PFSK-1 (cell line): ENCODE measurements at regions not wholly inside any gene's neighbourhood (a gene's known extent, or its start where the extent isn't known, plus 50 kb on each side); places are given as distances from the start of the nearest gene placed in this dataset.

Source experiments
- FOXP2 ChIP-seq: optimal IDR thresholded peaks from 2 replicates; pipeline ENCODE3; 2011; ENCODE audit warnings: borderline replicate concordance, control low read depth, inconsistent platforms; ENCODE audit not compliant: insufficient read depth; ENCODE audit errors: extremely low read length, extremely low read depth
- POLR2AphosphoS5 ChIP-seq: IDR thresholded peaks from 2 replicates; pipeline ENCODE4 v1.6.1; 2012; ENCODE audit warnings: low read depth, mild to moderate bottlenecking, control low read depth, low read length, moderate library complexity
- SIN3A ChIP-seq: IDR thresholded peaks from 2 replicates; pipeline ENCODE4 v1.6.1; 2012; ENCODE audit warnings: mild to moderate bottlenecking, low read length, moderate library complexity, borderline replicate concordance; ENCODE audit not compliant: insufficient read depth
- TAF1 ChIP-seq: IDR thresholded peaks from 2 replicates; pipeline ENCODE4 v1.6.1; 2012; ENCODE audit warnings: low read length, control low read depth, borderline replicate concordance; ENCODE audit not compliant: insufficient read depth
- TF ChIP-seq, protein P1 (sequence below), 2 experiments: IDR thresholded peaks; 2 replicates each; pipeline versions ENCODE4 v1.6.1 to v1.8.0; 2011 to 2012; ENCODE audit warnings: low read depth in 2 of 2, low read length in 2 of 2, control low read depth in 1 of 2, inconsistent platforms in 1 of 2, mild to moderate bottlenecking in 1 of 2, moderate library complexity in 1 of 2; ENCODE audit not compliant: insufficient read depth in 1 of 2

DNA sequence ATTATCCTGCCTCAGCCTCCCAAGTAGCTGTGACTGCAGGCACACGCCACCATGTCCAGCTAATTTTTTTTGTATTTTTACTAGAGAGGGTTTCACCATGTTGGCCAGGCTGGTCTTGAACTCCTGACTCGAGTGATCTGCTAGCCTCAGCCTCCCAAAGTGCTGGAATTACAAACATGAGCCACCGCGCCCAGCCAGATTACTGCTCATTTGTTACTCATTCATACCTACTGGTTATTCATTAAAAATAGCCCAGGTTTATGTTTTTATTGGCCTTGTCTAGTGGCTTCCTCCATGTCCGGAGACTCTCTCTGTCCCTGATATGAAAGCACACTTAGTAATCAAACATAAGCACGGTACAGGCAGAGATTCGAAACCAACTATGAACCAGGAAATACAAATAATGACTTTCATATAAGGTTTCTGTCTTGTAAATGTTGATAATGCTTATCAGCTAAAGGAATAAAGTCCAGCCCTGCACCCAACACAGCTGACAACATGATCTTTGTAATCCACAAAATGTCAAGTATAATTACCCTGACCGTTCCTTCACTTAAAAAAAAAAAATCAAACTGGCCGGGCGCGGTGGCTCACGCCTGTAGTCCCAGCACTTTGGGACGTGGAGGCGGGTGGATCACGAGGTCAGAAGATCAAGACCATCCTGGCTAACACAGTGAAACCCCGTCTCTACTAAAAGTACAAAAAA lies 50.4 kb upstream of the CXADR start:
- TF ChIP-seq, protein P1, sequence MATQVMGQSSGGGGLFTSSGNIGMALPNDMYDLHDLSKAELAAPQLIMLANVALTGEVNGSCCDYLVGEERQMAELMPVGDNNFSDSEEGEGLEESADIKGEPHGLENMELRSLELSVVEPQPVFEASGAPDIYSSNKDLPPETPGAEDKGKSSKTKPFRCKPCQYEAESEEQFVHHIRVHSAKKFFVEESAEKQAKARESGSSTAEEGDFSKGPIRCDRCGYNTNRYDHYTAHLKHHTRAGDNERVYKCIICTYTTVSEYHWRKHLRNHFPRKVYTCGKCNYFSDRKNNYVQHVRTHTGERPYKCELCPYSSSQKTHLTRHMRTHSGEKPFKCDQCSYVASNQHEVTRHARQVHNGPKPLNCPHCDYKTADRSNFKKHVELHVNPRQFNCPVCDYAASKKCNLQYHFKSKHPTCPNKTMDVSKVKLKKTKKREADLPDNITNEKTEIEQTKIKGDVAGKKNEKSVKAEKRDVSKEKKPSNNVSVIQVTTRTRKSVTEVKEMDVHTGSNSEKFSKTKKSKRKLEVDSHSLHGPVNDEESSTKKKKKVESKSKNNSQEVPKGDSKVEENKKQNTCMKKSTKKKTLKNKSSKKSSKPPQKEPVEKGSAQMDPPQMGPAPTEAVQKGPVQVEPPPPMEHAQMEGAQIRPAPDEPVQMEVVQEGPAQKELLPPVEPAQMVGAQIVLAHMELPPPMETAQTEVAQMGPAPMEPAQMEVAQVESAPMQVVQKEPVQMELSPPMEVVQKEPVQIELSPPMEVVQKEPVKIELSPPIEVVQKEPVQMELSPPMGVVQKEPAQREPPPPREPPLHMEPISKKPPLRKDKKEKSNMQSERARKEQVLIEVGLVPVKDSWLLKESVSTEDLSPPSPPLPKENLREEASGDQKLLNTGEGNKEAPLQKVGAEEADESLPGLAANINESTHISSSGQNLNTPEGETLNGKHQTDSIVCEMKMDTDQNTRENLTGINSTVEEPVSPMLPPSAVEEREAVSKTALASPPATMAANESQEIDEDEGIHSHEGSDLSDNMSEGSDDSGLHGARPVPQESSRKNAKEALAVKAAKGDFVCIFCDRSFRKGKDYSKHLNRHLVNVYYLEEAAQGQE (IDR thresholded peaks at IDR 0.05; ENCODE audit: insufficient read depth in 1 of 2, low read depth in 2 of 2, low read length in 2 of 2), result no peak
- TF ChIP-seq POLR2AphosphoS5, result no peak
- TF ChIP-seq TAF1, result no peak
- TF ChIP-seq FOXP2, result no peak
- no peak for TF ChIP-seq SIN3A
